ENCODE measurements at regions not wholly inside any gene's neighbourhood (a gene's known extent, or its start where the extent isn't known, plus 50 kb on each side); places are given as distances from the start of the nearest gene placed in this dataset.
A peak's percentile ranks its signal among the peaks of the same experiment; 100 is the strongest.

GRCh38 chr21:36647279-36648093 lies 51.4 kb upstream of the SIM2 start (continued):
- TF ChIP-seq HOMEZ (CRISPR knock-in tag; IDR thresholded peaks at IDR 0.05; ENCODE audit: low read depth) (peak; percentile 39; the same call in 1 of the 2 replicates), ZNF383 (CRISPR knock-in tag; IDR thresholded peaks at IDR 0.05; ENCODE audit: borderline replicate concordance) (no peak), NFKB2 (CRISPR knock-in tag; IDR thresholded peaks at IDR 0.05; ENCODE audit: borderline replicate concordance) (no peak), CEBPG (CRISPR knock-in tag; IDR thresholded peaks at IDR 0.05) (peak; percentile 25; the same call in 1 of the 2 replicates), SOX5 (CRISPR knock-in tag; IDR thresholded peaks at IDR 0.05; ENCODE audit: borderline replicate concordance) (peak; percentile 63; the same call in 1 of the 2 replicates), NFATC3 (CRISPR knock-in tag; IDR thresholded peaks at IDR 0.05) (no peak), IRF2 (CRISPR knock-in tag; IDR thresholded peaks at IDR 0.05) (peak; percentile 55; the same call in 1 of the 2 replicates), MIER3 (CRISPR knock-in tag; IDR thresholded peaks at IDR 0.05; ENCODE audit: borderline replicate concordance) (0 out of 2 replicates have a peak, but pooled peaks have one; percentile 23), ZNF646 (CRISPR knock-in tag; IDR thresholded peaks at IDR 0.05) (peak; percentile 54; the same call in 1 of the 2 replicates), SIN3A (IDR thresholded peaks at IDR 0.05; ENCODE audit: borderline replicate concordance, low read depth, low read length) (no peak), TSC22D2 (CRISPR knock-in tag; IDR thresholded peaks at IDR 0.05; ENCODE audit: borderline replicate concordance) (no peak), ZNF367 (CRISPR knock-in tag; IDR thresholded peaks at IDR 0.05; ENCODE audit: borderline replicate concordance) (no peak), ZNF691 (CRISPR knock-in tag; IDR thresholded peaks at IDR 0.05; ENCODE audit: borderline replicate concordance, low read depth) (no peak), ZNF207 (IDR thresholded peaks at IDR 0.05; ENCODE audit: borderline replicate concordance) (no peak), RXRB (CRISPR knock-in tag; IDR thresholded peaks at IDR 0.05; ENCODE audit: borderline replicate concordance) (peak; percentile 37; the same call in 1 of the 2 replicates), ATF7 (IDR thresholded peaks at IDR 0.05) (no peak), ATF7 (CRISPR knock-in tag; IDR thresholded peaks at IDR 0.05) (no peak), ZNF138 (CRISPR knock-in tag; IDR thresholded peaks at IDR 0.05; ENCODE audit: low read depth) (no peak), EEA1 (CRISPR knock-in tag; IDR thresholded peaks at IDR 0.05; ENCODE audit: borderline replicate concordance) (no peak)

Data from HepG2 (cell line).